ENCODE measurements at regions not wholly inside any gene's neighbourhood (a gene's known extent, or its start where the extent isn't known, plus 50 kb on each side); places are given as distances from the start of the nearest gene placed in this dataset.

GRCh38 chr3:182451871-182452270 lies 341.4 kb upstream of the ATP11B start:
- Histone ChIP-seq H3K27me3 (ENCODE audit: insufficient read depth, low read length) (no peaks in the 10 kb centered on the region), H3K4me2 (ENCODE audit: insufficient read depth, low read length) (no peak overlapping the region), H2AFZ (ENCODE audit: low read length) (no peak overlapping the region), H4K20me1 (ENCODE audit: insufficient read depth, low read length) (no peaks in the 10 kb centered on the region), H3K36me3 (ENCODE audit: insufficient read depth, low read length) (no peaks in the 10 kb centered on the region), H3K4me1 (ENCODE audit: insufficient read depth, low read length) (no peaks in the 10 kb centered on the region), H3K9me3 (ENCODE audit: low read depth, low read length) (no peaks in the 10 kb centered on the region), H3K4me3 (ENCODE audit: insufficient read depth, low read length) (no peak overlapping the region), H3K27ac (ENCODE audit: low read depth, low read length) (no peak overlapping the region), H3K79me2 (ENCODE audit: insufficient read depth, low read length) (no peaks in the 10 kb centered on the region)
- no peak for DNase-seq (ENCODE audit: insufficient read length, low spot score, missing footprints)
- TF ChIP-seq CTCF (IDR thresholded peaks at IDR 0.05; ENCODE audit: extremely low read depth, low read depth, low read length): no peak

DNA sequence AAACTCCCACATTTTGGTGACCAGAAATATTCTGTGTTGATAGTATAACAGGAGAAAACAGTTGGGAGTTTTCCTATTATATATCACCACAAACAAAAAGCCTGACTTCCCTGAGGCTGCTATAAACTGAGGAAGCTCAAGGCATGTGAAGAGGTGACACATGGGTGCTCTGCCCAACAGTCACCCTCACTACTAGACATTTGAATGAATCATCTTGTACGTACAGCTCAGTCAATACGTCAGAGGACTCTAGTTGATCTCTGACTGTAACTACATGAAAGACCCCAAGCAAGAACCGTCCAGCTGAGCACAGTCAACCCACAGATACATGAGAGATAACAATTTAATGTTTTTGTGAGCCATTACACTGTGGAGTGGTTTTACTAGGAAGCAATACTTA lies 338.3 kb upstream of the ATP11B start:
- TF ChIP-seq CTCF (IDR thresholded peaks at IDR 0.05; ENCODE audit: extremely low read depth, low read depth, low read length): no peak
- no peak for DNase-seq (ENCODE audit: insufficient read length, low spot score, missing footprints)
- H2AFZ ChIP-seq (ENCODE audit: low read length): no peak overlapping the region

GRCh38 chr3:182460303-182460702 lies 333.0 kb upstream of the ATP11B start:
- H2AFZ ChIP-seq (ENCODE audit: low read length): no peak overlapping the region
- no peak overlapping the region for H3K27ac ChIP-seq (ENCODE audit: low read depth, low read length)
- H3K4me2 ChIP-seq (ENCODE audit: insufficient read depth, low read length): no peak overlapping the region
- no peaks in the 10 kb centered on the region for H3K27me3 ChIP-seq (ENCODE audit: insufficient read depth, low read length)
- no peaks in the 10 kb centered on the region for H3K9me3 ChIP-seq (ENCODE audit: low read depth, low read length)
- no peak for TF ChIP-seq CTCF (IDR thresholded peaks at IDR 0.05; ENCODE audit: extremely low read depth, low read depth, low read length)
- no peaks in the 10 kb centered on the region for H3K79me2 ChIP-seq (ENCODE audit: insufficient read depth, low read length)
- H3K4me3 ChIP-seq (ENCODE audit: insufficient read depth, low read length): no peak overlapping the region
- H3K4me1 ChIP-seq (ENCODE audit: insufficient read depth, low read length): no peaks in the 10 kb centered on the region
- no peak for DNase-seq (ENCODE audit: insufficient read length, low spot score, missing footprints)
- H4K20me1 ChIP-seq (ENCODE audit: insufficient read depth, low read length): no peaks in the 10 kb centered on the region
- no peaks in the 10 kb centered on the region for H3K36me3 ChIP-seq (ENCODE audit: insufficient read depth, low read length)

More for the DNA sequence above, 338.3 kb upstream of the ATP11B start:
- no peaks in the 10 kb centered on the region for H3K79me2 ChIP-seq (ENCODE audit: insufficient read depth, low read length)
- H3K27me3 ChIP-seq (ENCODE audit: insufficient read depth, low read length): no peaks in the 10 kb centered on the region
- no peak overlapping the region for H3K4me3 ChIP-seq (ENCODE audit: insufficient read depth, low read length)
- H3K36me3 ChIP-seq (ENCODE audit: insufficient read depth, low read length): no peaks in the 10 kb centered on the region
- no peak overlapping the region for H3K27ac ChIP-seq (ENCODE audit: low read depth, low read length)
- H3K4me1 ChIP-seq (ENCODE audit: insufficient read depth, low read length): no peaks in the 10 kb centered on the region
- H3K4me2 ChIP-seq (ENCODE audit: insufficient read depth, low read length): no peak overlapping the region
- H3K9me3 ChIP-seq (ENCODE audit: low read depth, low read length): no peaks in the 10 kb centered on the region
- no peaks in the 10 kb centered on the region for H4K20me1 ChIP-seq (ENCODE audit: insufficient read depth, low read length)

GRCh38 chr3:182462152-182462551 lies 331.2 kb upstream of the ATP11B start:
- Histone ChIP-seq H3K4me2 (ENCODE audit: insufficient read depth, low read length) (no peak overlapping the region), H3K9me3 (ENCODE audit: low read depth, low read length) (no peaks in the 10 kb centered on the region), H3K27me3 (ENCODE audit: insufficient read depth, low read length) (no peaks in the 10 kb centered on the region), H2AFZ (ENCODE audit: low read length) (no peak overlapping the region), H4K20me1 (ENCODE audit: insufficient read depth, low read length) (no peaks in the 10 kb centered on the region), H3K79me2 (ENCODE audit: insufficient read depth, low read length) (no peaks in the 10 kb centered on the region), H3K4me3 (ENCODE audit: insufficient read depth, low read length) (no peak overlapping the region), H3K4me1 (ENCODE audit: insufficient read depth, low read length) (no peaks in the 10 kb centered on the region), H3K27ac (ENCODE audit: low read depth, low read length) (no peak overlapping the region), H3K36me3 (ENCODE audit: insufficient read depth, low read length) (no peaks in the 10 kb centered on the region)
- DNase-seq (ENCODE audit: insufficient read length, low spot score, missing footprints): no peak
- no peak for TF ChIP-seq CTCF (IDR thresholded peaks at IDR 0.05; ENCODE audit: extremely low read depth, low read depth, low read length)
